GM12864 (cell line): ENCODE measurements at regions not wholly inside any gene's neighbourhood (a gene's known extent, or its start where the extent isn't known, plus 50 kb on each side); places are given as distances from the start of the nearest gene placed in this dataset.

Source experiments
- DNase-seq: peaks from one replicate; pipeline ENCODE4 v3.0.0-alpha.2; 2011; ENCODE audit warnings: low read depth
- H3K4me3 ChIP-seq: 2 replicates; pipeline ENCODE4 v1.5.1; 2011; ENCODE audit warnings: mild to moderate bottlenecking, low read depth, low read length, control low read depth
- TF ChIP-seq, protein P1 (sequence below): IDR thresholded peaks from 2 replicates; pipeline ENCODE4 v1.5.1; 2011; ENCODE audit warnings: low read depth, mild to moderate bottlenecking, moderate library complexity, low read length, control low read depth, inconsistent platforms; ENCODE audit errors: missing control alignments

DNA sequence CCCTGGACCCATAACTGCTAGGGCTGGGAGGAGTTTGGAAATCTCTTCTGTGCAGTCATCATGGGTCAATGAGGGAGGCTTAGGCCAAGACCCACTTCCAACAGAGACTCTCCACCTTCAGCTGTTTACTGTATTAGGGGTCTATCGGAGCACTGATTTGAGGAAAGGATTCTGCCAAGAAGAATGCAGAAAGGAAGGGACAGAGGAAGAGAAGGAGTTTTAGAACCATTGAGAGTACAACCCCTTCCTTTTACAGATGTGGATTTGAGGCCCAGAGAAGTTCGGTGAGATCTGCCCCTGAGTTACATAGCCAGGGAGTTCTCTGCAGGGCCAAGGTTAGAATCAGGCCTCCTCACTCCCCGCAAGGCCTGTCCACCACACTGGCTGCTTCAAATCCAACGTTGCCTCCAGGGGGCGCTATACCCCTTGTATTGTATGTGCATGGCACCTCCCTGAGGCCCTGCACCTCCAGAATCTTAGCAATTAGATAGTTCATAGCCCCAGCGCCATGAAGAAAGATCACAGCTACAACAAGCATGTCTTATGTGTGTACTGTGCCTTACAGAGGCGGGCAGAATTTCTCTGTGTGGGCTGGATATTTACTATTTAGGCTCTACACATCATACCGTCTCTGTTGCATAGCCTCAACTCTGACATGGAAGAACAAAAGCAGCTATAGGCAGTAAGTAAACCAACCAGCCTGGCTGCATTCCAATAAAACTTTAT is 246.8 kb downstream of the SKIDA1 start:
- no peak overlapping the region for H3K4me3 ChIP-seq
- DNase-seq = peak; percentile 53
- TF ChIP-seq, protein P1, sequence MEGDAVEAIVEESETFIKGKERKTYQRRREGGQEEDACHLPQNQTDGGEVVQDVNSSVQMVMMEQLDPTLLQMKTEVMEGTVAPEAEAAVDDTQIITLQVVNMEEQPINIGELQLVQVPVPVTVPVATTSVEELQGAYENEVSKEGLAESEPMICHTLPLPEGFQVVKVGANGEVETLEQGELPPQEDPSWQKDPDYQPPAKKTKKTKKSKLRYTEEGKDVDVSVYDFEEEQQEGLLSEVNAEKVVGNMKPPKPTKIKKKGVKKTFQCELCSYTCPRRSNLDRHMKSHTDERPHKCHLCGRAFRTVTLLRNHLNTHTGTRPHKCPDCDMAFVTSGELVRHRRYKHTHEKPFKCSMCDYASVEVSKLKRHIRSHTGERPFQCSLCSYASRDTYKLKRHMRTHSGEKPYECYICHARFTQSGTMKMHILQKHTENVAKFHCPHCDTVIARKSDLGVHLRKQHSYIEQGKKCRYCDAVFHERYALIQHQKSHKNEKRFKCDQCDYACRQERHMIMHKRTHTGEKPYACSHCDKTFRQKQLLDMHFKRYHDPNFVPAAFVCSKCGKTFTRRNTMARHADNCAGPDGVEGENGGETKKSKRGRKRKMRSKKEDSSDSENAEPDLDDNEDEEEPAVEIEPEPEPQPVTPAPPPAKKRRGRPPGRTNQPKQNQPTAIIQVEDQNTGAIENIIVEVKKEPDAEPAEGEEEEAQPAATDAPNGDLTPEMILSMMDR = peak; percentile 82

DNA sequence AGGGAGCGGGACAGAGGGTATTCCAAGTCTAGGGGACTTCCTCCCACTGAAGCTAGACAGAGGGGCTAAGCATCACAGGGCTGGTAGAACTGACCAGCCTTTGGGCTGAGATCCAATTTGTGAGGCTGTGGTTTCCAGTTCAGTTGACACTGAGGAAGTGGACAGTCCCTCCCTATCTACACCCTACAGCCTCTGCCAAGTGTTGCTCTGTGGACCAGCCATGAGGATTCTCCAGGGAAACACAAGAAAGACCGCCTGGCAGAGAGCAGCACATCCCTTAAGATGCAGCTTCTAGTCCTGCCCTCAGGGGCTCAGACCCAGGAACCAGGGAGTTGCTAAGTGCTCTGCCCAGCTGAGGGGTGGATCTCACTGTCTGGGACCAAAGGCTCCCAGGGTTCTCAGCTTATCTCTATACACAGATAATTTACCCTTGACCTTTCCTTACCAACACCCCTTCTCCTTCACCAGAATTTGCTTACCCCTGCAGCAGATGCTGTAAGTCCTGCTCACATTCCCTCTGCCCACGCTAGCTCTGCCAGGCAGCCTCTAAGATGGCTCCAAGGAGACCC is 252.0 kb downstream of the SKIDA1 start:
- DNase-seq = no peak
- H3K4me3 ChIP-seq = no peak overlapping the region
- TF ChIP-seq, protein P1 = no peak

DNA sequence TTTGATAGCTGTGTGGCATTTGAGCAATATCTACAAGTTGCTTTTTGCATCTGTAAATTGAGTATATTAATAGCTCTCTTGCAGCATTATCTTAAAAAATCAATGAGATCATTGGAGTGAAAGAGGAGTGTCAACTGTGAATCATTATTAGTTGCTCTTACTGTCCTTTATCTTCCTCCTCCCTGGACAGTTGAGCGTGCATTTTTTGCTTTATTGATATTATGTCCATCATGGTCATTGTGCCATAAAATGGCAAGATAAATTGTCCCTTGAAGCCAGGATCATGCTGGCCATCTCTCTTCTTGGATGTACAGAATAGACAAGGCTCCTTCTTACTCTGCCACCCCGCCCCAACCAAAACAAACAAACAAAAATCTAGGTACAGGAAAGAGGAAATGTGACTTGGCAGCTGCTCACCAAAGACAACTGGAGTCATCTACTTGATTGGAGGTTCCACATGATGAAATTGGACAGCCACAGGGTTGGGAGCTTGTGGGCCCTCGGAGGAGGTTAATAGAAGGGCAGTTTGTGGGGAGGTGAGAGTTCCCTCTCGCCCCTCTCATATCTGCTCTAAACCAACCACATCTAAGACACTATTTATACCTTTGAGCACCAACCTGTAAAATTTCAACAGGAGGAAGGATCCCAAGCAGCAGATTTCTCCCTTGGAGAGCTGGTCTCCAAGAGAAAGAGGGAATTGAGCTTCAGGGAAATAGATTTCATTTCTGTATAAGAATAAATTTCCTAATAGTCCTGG is 252.7 kb downstream of the SKIDA1 start:
- TF ChIP-seq, protein P1 = no peak
- H3K4me3 ChIP-seq = no peak overlapping the region
- DNase-seq = no peak

DNA sequence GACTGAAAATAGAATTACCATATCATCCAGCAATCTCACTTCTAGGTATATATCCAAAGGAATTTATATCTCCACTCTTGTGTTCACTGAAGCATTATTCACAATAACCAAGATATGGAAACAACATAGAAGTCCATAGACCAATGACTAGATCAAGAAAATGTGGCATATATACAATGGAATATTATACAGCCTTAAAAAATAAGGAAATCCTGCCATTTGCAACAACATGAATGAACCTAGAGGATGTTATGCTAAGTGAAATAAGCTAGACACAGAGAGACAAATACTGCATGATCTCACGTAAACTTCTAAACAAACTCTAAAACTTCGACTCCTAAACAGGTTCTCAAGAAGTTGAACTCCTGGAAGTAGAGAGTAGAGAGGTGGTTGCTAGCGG is 254.5 kb downstream of the SKIDA1 start:
- H3K4me3 ChIP-seq = no peak overlapping the region
- DNase-seq = no peak
- TF ChIP-seq, protein P1 = no peak

DNA sequence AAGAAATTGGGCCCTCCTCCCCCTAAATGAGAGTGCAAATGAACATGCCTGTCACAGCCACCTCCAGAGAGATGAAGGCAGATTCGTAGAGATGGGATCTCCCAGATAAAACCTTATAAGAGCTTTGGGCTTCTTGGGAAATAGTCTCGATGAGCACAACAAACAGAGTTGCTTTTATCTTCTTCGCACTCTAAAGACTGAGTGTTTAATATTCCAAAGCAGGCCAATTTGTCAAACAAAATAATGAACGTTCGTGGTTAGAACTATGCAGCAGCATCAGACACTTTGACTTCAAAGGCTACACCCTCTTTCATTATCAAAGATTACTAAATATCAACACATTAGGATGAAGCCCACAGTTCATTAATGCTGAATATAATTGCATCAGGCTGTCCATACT is 256.2 kb downstream of the SKIDA1 start:
- DNase-seq = no peak
- no peak overlapping the region for H3K4me3 ChIP-seq

DNA sequence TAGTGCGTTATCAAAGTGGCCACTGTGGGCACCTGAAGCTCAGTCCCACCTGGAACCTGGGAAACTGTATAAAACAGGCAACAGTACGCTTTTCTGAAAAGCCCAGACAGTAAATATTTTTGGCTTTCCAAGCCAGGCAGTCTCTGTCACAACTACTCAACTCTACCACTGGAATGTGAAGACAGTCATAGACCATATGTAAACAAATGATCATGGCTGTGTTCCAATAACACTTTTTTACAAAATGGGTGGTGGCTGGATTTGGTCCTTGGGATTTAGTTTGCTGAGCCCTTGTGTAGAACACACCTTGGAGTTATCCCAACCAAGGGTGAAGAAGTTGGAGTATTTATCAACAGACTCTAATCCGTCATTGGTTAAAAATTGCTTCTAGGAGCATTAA is 259.9 kb downstream of the SKIDA1 start:
- no peak overlapping the region for H3K4me3 ChIP-seq
- TF ChIP-seq, protein P1 = no peak
- DNase-seq = no peak

More for the DNA sequence above, 256.2 kb downstream of the SKIDA1 start:
- TF ChIP-seq, protein P1 = no peak
